Thyroid gland (tissue), 4 donors: ENCODE measurements at regions not wholly inside any gene's neighbourhood (a gene's known extent, or its start where the extent isn't known, plus 50 kb on each side); places are given as distances from the start of the nearest gene placed in this dataset.

Experiments used
- POLR2A ChIP-seq, 2 donors: fragments of 450-650 bp; IDR thresholded peaks; one replicate each; pipeline ENCODE4 v1.6.1; 2017; ENCODE audit warnings: antibody characterized with exemption in 2 of 2, mild to moderate bottlenecking in 2 of 2, moderate library complexity in 1 of 2
- TF ChIP-seq, protein P1 (sequence below), 6 experiments: fragments of 200-600 bp in 3 of 6; fragments of 450-650 bp in 3 of 6; sonication (generic) in 3 of 6; IDR thresholded peaks; one replicate each; pipeline ENCODE4 v1.5.1; 2016 to 2019; ENCODE audit warnings: antibody characterized with exemption in 6 of 6, mild to moderate bottlenecking in 2 of 6, inconsistent platforms in 1 of 6, moderate library complexity in 1 of 6

DNA sequence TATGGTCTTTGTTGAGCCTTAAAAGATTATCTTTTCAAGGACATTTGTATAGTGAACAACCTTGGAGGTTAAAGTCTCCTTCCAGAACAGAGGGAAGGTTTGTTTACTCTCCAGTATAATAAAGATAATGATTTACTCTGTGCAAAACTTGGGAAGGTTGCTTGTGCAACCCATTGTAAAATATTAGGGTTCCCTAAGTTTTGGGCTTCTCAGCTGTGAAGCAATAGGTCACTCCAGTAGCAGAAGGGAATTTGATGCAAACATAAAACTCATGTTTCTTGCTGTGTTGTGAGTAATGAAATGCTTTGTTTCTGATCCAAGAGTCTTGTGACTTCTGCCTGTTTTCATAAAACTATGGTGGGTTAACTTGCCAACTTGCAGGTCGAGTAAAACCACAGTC lies 177.5 kb downstream of the SUCNR1 start:
- TF ChIP-seq, protein P1, sequence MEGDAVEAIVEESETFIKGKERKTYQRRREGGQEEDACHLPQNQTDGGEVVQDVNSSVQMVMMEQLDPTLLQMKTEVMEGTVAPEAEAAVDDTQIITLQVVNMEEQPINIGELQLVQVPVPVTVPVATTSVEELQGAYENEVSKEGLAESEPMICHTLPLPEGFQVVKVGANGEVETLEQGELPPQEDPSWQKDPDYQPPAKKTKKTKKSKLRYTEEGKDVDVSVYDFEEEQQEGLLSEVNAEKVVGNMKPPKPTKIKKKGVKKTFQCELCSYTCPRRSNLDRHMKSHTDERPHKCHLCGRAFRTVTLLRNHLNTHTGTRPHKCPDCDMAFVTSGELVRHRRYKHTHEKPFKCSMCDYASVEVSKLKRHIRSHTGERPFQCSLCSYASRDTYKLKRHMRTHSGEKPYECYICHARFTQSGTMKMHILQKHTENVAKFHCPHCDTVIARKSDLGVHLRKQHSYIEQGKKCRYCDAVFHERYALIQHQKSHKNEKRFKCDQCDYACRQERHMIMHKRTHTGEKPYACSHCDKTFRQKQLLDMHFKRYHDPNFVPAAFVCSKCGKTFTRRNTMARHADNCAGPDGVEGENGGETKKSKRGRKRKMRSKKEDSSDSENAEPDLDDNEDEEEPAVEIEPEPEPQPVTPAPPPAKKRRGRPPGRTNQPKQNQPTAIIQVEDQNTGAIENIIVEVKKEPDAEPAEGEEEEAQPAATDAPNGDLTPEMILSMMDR (IDR thresholded peaks at IDR 0.05) = no peak
- TF ChIP-seq POLR2A (IDR thresholded peaks at IDR 0.05) = no peak
